Dendritic cell treated with granulocyte-macrophage colony-stimulating factor and Interleukin-4, amounts not matched to agents 40 ng/mL and 50 ng/mL, for 4 days (primary cell): ENCODE measurements at regions not wholly inside any gene's neighbourhood (a gene's known extent, or its start where the extent isn't known, plus 50 kb on each side); places are given as distances from the start of the nearest gene placed in this dataset.
"Not testable (repeated sequence)": the region's sequence is repeated elsewhere in the genome, so short reads cannot be mapped to it uniquely, and the experiment has no call there.

Source experiments
- H3K27ac Mint-ChIP-seq: one replicate; pipeline ENCODE4 v1.8.0; 2022; ENCODE audit warnings: mild to moderate bottlenecking, mixed read lengths
- H3K27me3 Mint-ChIP-seq: one replicate; pipeline ENCODE4 v1.8.0; 2022; ENCODE audit warnings: mild to moderate bottlenecking, mixed read lengths
- H3K36me3 Mint-ChIP-seq: one replicate; pipeline ENCODE4 v1.8.0; 2022; ENCODE audit warnings: low read depth, mixed read lengths
- H3K4me1 Mint-ChIP-seq: one replicate; pipeline ENCODE4 v1.8.0; 2022; ENCODE audit warnings: low read depth, mixed read lengths
- H3K4me3 Mint-ChIP-seq: one replicate; pipeline ENCODE4 v1.8.0; 2022; ENCODE audit warnings: mild to moderate bottlenecking, moderate library complexity, mixed read lengths
- H3K9me3 Mint-ChIP-seq: one replicate; pipeline ENCODE4 v1.8.0; 2022; ENCODE audit warnings: mixed read lengths
- intact Hi-C: fragments of 100-400 bp; cut with micrococcal nuclease; formaldehyde crosslinking; loops from one replicate; pipeline ENCODE4 v1.15.0; 2022

GRCh38 chr13:111680100-111680499 lies 359.7 kb downstream of the TEX29 start:
- H3K4me1 Mint-ChIP-seq, intact Hi-C loops: not testable (repeated sequence)

GRCh38 chr13:111692028-111692427 lies 371.6 kb downstream of the TEX29 start:
- H3K9me3 Mint-ChIP-seq, H3K36me3 Mint-ChIP-seq, H3K27ac Mint-ChIP-seq, H3K27me3 Mint-ChIP-seq, intact Hi-C loops, H3K4me1 Mint-ChIP-seq, H3K4me3 Mint-ChIP-seq: not testable (repeated sequence)

More at GRCh38 chr13:111680100-111680499, 359.7 kb downstream of the TEX29 start:
- H3K4me3 Mint-ChIP-seq, H3K27me3 Mint-ChIP-seq, H3K36me3 Mint-ChIP-seq, H3K27ac Mint-ChIP-seq, H3K9me3 Mint-ChIP-seq: not testable (repeated sequence)

DNA sequence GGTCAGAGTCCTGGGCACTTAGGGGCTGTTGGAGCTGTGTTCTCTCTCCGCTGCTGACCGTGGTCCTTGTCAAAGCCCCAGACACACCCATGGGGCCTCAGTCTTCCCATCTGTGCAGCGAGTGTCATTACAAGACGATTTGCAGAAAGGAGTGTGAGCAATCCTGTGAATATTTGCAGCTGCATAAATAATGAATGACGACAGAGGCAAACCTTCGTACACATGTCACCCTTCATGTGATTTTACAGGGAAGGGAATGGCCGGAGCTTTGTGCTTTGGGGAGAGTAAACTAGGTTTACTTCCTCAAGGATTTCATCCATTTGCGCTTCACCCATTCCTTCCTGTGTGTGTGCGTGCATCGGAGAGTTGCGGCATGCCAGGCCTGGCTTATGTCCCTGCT lies 370.8 kb upstream of the SOX1 start:
- H3K36me3 Mint-ChIP-seq, H3K4me3 Mint-ChIP-seq, H3K4me1 Mint-ChIP-seq, H3K9me3 Mint-ChIP-seq, H3K27ac Mint-ChIP-seq, H3K27me3 Mint-ChIP-seq, intact Hi-C loops: not testable (repeated sequence)

GRCh38 chr13:111702059-111702458 lies 364.9 kb upstream of the SOX1 start:
- H3K4me1 Mint-ChIP-seq, H3K9me3 Mint-ChIP-seq, intact Hi-C loops, H3K27ac Mint-ChIP-seq, H3K4me3 Mint-ChIP-seq, H3K27me3 Mint-ChIP-seq, H3K36me3 Mint-ChIP-seq: not testable (repeated sequence)
